Suppressor macrophage (primary cell): ENCODE measurements at regions not wholly inside any gene's neighbourhood (a gene's known extent, or its start where the extent isn't known, plus 50 kb on each side); places are given as distances from the start of the nearest gene placed in this dataset.

Experiments
- DNase-seq, 4 experiments: peaks; one replicate each; pipeline ENCODE4 v3.0.0-alpha.2; 2020 to 2022

DNA sequence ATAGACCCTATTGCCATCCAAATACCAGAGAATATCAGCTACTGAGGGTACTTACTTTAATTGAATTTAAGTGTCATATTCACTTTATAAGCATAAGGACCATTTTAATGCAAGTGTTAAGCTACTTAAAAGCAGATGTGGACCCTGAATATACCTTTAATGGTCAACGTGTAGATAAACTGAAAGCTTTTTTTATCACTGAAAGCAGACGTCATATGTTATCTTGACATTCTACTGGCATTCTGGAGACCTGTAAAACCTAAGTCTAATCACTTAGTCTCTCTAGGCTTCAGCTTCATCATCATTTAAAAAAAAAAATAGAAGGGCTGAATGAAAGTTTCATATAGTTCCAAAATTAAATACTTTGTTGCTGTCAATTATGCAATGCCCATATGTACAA, 116.5 kb downstream of the ELAPOR2 start:
- DNase-seq: no peak

- no peak for DNase-seq
Measured at GRCh38 chr7:86942081-86942480, 117.4 kb downstream of the ELAPOR2 start.

DNA sequence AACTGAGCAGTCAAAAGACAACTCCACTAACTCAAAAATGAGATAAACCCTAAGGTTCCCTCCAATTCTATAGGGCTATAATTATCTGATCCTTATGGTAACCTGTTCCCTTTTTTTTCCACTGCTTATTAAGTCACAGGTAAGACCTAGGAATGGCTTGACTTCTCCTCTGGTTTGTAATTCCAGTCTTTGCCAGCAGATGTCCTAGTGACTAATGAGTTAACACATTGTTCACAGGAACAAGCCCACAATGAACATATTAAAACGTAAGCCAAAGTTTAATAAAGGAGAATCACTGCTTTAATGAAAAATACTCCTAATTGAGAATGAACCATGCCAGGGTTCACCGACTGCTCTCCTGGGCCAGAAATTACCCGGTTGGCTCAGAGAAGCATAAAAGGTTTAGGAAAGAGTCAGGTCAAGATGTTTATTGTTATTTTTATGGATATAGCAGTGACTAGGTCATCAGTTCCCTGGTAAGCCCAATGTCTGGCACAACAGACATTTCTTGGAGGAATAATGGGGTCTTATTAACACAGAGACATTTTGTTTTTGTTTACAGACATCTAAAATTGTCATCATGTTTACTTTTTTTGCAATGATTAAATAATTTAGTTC, 120.1 kb downstream of the ELAPOR2 start:
- peak; percentile 69 to 83 (median 76) for DNase-seq

GRCh38 chr7:86937363-86937878, 122.0 kb downstream of the ELAPOR2 start:
- DNase-seq: no peak

DNA sequence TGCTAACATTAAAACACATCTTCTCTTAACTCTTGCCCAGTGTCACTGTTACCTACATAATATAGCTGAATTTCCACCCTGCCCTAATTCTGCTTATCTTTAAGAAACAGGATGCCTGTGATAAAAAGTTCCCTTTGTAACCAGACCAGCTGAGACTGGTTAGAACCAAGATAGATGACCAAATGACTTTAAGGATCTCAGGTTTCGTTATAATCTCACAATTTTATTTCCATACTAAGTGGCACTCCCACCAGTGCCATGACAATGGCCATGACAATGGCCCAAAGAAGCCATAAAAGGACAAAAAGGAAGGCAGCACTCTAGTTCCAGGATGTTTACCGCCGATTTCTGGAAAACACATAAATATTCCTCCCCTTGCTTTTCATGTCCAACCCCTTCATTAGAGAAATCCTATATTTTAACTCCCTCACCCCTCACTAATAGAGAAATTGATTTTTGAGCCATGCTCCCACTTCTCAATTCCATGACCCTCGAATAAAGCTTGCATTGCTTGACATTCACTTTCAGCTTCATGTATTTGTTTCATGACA, 126.1 kb downstream of the ELAPOR2 start:
- no peak for DNase-seq

- peak in 2 of 4 experiments; percentile 17 to 22 for DNase-seq
Measured at GRCh38 chr7:86932038-86932512, 127.4 kb downstream of the ELAPOR2 start.

DNA sequence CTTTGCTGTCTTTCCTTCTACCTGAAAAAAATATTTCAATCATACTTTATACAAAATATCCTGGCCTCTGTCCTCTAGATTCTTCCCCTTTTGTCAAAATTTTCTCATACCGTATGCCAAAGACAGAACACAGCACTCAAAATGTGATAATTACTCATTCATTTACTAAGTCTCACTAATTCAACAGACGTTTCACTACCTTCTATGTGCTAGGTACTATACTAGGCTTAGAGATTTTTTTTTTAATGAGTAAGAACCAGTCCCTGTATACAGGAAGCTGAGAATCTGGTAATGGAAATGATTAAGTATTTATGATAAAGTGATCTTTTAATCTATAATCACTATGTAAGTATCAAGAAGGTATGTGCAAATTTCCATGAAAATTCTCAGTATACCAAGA, 128.0 kb downstream of the ELAPOR2 start:
- DNase-seq: no peak

DNA sequence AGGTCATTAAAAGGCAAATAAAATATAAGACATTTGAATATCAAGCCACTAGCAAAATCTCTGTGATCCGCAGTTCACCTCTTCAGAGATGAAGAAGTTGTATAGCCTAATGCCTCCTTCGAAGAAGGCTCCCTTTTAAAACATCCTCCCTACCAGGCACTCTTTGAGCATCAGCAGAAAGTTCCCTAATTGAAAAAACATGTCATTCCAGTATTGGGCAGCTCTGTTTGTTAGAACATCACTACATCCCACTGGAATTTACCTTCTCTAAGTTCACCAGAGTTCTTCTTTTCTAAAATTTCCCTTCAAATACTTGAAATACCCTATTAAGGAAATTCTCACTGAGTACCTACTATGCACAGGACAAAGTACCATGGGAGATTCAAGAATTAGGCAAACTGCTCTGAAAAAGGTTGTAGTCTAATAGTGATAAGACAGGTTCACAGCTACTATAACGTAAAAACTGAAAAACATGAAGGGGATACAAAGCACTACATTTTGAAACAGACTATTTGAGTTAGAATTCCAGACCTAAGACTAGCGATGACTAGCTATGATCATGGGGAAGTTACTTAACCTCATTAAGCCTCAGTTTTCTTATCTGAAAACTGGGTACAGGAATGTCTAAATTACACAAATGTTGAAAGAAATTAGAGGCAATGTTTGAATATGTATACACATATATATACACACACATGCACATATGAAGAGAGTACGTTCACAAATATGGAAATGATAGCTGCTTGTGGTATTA, 128.7 kb downstream of the ELAPOR2 start:
- DNase-seq: no peak

- peak in 2 of 4 experiments; percentile 13 to 34 for DNase-seq
Measured at GRCh38 chr7:86929293-86930109, 130.0 kb downstream of the ELAPOR2 start.

DNA sequence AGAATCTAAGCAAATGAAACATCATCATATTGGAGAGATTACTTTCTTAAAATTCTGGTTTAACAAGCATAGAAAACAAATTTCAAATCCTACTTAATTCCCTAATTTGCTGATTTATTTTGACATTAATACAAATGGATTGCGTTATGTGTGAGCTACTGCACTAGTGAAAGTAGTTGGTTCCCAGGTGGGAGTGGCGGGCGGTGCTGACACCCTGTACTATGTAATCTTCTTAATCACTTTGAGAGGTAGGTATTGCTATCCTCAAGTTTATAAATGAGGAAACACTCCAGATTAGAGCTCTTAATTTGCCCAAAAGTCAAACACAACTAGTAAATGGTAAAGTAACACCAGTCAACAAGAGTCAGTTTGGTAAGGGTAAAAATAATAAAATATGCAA, 131.1 kb downstream of the ELAPOR2 start:
- no peak for DNase-seq

DNA sequence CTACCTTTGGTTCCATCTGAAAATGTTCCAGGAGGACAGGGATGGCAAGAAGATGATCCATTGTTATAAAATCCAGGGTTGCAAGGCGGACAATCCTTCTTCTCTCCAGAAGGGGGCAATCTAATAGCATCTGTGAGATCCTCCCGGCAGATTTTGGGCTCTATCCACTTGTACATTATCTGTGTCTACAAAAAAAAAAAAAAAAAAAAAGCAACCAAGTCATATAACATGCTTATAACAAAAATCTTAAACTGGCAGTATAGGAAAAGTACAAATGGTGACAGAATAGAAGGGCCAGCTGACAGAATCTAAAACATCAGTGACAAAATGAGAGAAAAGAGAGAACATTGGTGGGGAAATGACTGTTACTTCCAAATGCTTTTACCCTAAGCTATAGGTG, 132.7 kb downstream of the ELAPOR2 start:
- peak; percentile 47 to 69 (median 53) for DNase-seq

DNA sequence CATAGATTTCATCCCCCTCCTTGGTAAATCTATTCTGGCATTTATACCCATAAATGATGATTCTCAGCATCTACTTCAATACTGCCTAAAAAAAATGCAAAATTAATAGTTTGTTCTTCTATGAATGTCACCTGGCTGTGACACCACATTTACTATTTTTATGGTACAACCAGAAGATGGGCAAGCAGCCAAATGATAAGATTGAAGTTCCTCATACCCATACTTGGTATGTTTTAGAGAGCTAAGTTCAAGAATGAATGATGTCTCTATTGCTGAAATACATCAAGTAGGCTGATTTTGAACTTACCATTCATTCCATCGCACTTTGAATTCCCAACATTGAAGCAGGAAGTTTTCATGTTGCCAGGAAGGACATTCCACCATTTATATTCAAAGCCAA, 134.2 kb downstream of the ELAPOR2 start:
- DNase-seq: no peak

DNA sequence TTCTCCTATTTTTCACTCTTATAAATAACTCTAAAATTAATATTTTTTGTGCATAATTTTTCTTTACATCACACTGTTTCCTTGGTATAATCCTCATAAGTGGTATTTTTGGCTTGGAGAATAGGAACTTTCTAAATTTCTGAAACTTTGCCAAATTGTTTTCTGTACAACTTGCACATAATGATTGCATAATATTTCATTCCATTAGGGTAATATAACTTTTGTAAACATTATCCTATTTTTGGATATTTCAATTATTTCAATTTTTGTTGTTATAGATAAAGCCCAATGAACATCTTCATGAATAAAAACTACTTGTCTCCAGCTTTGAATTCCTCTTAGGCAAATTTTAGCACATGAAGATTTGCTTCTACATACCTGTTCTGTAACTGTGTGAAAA, 135.9 kb downstream of the ELAPOR2 start:
- no peak for DNase-seq

- DNase-seq: no peak
Measured at GRCh38 chr7:86920154-86920553, 139.3 kb downstream of the ELAPOR2 start.

- no peak for DNase-seq
Measured at GRCh38 chr7:86918245-86918644, 141.2 kb downstream of the ELAPOR2 start.

- no peak for DNase-seq
Measured at GRCh38 chr7:86916277-86916825, 143.1 kb downstream of the ELAPOR2 start.

DNA sequence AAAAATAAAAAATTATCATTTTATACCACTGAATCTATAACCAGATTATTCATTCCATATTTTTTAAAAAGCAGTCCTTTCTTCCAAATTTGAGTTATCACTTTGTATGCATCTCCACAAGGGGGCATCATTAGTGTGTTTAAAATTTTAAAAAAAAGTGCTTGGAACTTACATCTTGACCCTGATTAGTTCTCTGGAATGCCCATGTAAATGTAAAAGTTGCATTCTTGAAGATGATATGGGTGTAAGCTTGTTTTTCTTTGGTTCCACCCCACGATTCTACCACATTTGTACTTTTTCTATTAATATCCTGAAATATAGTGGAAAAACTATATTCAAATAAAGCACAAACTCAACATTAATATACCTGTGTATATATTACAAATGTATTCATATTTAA, 144.9 kb downstream of the ELAPOR2 start:
- peak in 2 of 4 experiments; percentile 14 to 29 for DNase-seq
